ENCODE measurements at regions not wholly inside any gene's neighbourhood (a gene's known extent, or its start where the extent isn't known, plus 50 kb on each side); places are given as distances from the start of the nearest gene placed in this dataset.
"Not testable (repeated sequence)": the region's sequence is repeated elsewhere in the genome, so short reads cannot be mapped to it uniquely, and the experiment has no call there.

DNA sequence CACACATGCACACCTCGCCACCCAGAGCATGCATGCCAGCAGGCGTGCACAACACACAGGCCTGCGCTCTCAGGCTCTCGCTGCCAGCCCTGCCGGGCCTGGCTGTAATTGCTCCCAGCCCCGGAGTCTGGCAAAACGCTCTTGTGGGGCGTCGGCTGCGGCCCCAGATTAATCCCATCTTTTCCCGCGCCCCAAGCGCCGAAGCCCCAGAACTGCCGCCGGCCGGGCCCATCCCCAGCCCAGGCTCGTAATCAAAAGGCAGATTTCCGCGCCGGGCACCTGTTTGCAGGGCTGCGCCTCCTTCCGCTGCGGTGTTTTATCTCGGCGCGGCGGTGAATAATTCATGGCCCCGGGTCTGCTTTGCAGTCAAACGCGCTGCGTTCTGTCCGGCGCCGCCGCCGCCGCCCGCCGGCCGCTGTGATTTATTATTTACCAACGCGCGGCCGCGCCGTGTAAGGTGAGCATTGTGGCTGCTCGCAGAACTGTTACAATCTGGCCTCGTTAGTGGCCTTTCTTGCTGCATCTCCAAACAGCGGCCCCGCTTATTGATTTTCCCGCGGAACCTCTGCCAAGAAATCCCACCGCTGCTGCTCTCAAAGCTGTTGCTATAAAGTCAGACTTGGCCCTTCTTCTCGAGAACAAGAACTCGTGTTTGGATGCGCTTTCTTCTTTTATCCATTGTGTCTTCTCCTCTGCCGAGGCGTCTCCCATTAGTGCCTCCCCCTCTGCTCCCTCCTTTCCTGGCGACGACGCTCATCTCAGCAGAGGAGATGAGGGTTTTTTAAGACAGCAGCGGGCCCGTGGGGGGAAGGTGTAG is 126.1 kb downstream of the IRX5 start:
- H3K4me3 ChIP-seq: peak overlapping the region in 4 of 7 experiments; percentile 0 to 33 (median 6)

DNA sequence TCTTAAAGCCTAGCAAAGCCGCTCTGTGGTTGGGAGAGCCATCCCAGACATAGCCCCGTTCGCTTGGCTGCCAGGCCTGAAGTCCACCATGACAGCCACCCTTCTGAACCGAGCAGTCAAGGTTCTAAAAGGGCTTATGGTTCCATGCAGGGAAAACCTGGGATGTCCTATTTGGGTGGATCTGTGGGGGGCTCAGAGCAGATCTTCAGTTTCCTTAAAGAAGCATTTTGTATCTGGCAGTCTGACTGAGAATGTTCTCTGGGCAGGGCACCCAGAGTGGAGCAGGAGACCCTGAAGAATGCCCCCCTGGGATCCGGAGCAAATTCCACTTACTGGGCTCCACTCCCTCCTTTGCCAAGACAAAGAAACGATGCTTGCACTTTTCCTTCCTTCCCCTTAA is 127.2 kb downstream of the IRX5 start:
- Histone ChIP-seq H3K27ac (no peak overlapping the region), H3K4me3 (no peak overlapping the region)

More for the DNA sequence above, 126.1 kb downstream of the IRX5 start:
- H3K27ac ChIP-seq: peak overlapping the region in 1 of 21 experiments; percentile 3

DNA sequence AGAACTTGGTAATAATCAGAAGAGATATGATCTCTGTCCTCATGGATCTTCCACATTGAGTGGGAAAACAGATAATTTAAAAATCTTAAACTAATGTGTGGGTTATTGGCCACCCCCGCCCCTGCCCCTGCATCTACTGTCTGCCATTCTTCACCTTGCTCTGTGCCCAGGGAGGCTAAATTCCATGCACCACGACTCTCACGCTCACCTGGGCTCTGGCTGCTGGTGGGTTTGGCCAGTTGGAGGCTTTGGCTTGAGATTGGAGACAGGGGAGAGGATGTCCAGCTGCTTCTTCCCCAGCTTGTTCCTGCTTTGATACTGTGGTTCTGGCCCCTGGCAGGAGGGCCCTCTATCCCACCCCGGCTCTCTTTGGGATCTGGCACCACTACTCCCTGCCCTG is 127.9 kb downstream of the IRX5 start:
- no peak overlapping the region for H3K4me3 ChIP-seq
- no peak overlapping the region for H3K27ac ChIP-seq

DNA sequence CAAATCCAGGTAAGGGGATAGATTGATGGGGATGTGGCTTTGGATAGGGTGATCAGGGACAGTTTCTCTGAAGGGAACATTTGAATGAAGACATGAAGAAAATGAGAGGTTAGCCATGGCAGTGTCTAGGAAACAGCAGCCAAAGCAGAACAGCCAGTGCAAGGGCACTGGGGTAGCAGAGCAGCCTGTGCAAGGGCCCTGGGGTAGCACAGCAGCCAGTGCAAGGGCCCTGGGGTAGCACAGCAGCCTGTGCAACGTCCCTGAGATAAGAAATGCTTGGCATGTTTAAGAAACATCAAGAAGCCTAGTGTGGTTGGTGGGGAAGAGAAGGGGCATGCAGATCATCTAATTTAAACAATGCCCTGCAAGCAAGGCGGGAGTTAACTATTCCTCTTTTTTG is 128.5 kb downstream of the IRX5 start:
- no peak overlapping the region for H3K4me3 ChIP-seq
- H3K27ac ChIP-seq: no peak overlapping the region

DNA sequence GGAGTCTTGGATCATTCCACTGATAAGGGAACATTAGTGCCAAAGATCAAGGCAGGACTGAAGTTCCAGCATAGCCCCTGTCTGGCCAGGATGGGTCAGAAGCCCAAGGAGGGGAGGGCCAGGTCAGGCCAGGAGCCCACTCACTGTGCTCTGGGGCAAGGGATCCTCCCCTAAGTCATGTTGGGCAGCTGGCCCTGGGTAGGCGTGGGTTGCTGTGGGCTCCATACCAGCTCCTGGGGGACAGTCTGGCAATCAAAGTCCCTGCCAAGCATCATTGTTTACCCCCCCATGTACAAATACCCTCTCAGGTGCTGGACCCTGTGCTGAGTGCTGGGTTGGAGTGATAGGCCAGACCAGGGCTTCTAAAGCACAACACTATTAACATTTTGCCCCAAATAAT is 130.5 kb downstream of the IRX5 start:
- Histone ChIP-seq H3K4me3 (no peak overlapping the region), H3K27ac (no peak overlapping the region)

DNA sequence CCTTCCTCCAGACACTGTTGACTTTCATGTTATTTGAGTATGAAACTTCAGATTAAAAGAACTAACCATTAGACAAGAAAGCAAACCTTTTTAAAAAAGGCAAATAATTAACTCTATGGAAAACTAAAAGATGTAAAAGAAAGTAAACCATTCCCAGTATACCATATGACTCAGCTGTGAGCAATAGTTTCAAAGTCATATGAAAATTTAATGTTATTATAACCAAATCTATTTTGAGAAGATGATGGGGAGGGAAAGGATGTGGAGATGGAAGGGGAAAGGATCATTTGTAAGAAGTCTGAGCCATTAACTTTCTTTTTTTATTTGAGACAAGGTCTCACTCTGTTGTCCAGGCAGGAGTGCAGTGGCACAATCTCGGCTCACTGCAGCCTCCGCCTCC is 131.8 kb downstream of the IRX5 start:
- H3K27ac ChIP-seq: no peak overlapping the region
- H3K4me3 ChIP-seq: no peak overlapping the region

DNA sequence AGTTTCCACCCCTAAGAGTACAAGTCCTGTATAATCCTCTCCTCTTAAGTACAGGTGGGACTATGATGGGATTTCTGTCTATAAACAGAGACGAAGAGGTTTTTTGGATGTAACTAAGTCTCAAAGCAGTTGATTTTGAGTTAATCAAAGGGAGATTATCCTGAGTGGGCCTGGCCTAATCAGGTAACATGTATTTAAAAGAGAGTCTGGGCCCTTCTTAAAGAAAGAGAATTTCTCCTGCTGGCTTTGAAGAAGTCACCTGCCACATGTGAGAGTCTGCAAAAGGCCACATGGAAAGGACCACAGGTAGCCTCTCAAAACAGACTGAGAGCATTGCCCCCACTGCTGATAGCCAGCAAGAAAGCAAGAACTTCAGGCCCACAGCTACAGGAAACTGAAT is 142.3 kb downstream of the IRX5 start:
- H3K27ac ChIP-seq: no peak overlapping the region
- no peak overlapping the region for H3K4me3 ChIP-seq

DNA sequence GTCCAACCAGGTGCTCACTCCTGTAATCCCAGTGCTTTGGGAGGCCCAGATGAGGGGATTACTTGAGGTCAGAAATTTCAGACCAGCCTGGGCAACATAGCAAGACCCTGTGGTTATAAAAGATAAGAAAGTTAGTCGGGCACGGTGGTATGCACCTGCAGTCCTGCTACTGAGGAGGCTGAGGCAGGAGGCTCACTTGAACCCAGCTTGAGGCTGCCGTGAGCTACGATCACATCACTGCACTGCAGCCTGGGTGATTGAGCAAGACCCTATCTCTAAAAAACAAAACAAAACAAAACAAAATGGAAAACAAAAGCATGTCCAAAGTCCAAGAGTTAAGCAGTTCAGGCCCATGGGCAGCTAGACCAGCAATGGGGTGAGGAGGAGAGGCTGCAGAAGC is 143.2 kb downstream of the IRX5 start:
- no peak overlapping the region for H3K27ac ChIP-seq
- no peak overlapping the region for H3K4me3 ChIP-seq

DNA sequence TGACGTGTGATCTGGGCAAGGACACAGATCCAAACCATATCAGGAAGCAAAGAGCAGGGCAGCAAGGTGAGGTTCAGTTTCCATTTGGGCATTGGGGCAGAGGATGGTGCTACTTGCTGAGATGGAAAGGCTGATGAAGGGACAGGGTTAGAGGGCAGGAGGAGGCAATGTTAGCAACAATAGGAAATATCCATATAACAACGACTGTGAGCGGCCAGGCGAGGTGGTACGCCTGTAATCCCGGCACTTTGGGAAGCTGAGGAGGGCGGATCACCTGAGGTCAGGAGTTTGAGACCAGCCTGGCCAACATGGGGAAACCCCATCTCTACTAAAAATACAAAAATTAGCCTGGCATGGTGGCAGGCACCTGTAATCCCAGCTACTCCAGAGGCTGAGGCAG is 144.5 kb downstream of the IRX5 start:
- not testable (repeated sequence) for H3K27ac ChIP-seq, H3K4me3 ChIP-seq

DNA sequence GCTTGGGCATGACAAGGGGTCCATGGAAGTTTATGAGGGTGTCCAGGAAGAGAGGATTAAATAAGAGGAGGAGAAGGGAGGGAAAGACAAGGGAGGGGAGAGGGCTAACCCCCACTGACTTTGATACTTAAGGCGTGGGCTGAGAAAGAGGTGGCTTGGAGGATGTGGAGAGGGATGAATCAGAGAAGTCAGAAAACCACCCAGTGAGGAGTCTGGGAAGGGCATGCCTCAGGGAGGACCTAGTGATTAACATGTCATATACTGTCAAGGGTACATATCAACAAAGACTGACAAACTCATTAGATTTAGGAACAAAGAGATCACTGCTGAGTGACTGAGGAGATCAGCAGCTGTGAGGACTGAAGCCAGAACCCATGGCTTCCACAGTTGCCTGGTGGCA is 145.4 kb downstream of the IRX5 start:
- no peak overlapping the region for H3K27ac ChIP-seq
- no peak overlapping the region for H3K4me3 ChIP-seq

DNA sequence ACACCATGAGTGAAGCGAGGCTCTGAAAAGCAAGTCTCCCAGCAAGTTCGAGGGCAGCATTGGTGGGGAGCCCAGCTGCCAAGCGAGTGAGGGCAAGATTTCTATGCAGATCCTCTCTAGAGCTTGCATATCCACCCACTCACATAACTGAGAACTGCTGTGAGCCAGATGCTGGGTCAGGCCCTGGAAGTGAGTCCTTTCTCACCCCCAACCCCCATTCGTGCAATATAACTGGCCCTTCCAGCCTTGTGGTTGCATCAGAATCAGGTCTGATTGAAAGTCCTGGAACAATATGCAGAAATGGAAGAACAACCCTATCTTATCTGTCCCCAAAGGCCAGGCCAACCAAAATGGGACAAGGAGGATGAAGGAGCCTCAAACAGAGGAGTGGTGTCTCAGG is 146.6 kb downstream of the IRX5 start:
- Histone ChIP-seq H3K27ac (peak overlapping the region in 1 of 21 experiments; percentile 18), H3K4me3 (no peak overlapping the region)

DNA sequence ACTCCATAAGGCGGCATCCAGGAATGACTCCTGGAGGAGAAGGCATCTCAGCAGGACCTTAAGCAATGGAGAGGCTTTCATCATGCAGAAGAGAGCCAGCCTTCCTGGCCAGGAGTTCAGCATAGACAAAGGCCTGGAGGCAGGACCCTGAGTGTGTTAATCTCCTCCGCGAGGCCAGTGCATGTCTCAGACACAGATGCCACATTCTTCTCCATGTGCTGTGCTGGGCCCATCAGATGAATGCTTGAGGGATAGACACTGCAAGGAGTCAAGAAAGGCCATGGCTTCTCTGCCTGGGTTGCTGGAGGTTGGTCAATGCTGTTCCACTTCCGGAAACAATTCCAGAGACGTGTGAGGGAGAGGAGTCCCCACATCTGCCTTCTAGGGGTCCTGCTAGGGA is 147.5 kb downstream of the IRX5 start:
- Histone ChIP-seq H3K27ac (no peak overlapping the region), H3K4me3 (no peak overlapping the region)

DNA sequence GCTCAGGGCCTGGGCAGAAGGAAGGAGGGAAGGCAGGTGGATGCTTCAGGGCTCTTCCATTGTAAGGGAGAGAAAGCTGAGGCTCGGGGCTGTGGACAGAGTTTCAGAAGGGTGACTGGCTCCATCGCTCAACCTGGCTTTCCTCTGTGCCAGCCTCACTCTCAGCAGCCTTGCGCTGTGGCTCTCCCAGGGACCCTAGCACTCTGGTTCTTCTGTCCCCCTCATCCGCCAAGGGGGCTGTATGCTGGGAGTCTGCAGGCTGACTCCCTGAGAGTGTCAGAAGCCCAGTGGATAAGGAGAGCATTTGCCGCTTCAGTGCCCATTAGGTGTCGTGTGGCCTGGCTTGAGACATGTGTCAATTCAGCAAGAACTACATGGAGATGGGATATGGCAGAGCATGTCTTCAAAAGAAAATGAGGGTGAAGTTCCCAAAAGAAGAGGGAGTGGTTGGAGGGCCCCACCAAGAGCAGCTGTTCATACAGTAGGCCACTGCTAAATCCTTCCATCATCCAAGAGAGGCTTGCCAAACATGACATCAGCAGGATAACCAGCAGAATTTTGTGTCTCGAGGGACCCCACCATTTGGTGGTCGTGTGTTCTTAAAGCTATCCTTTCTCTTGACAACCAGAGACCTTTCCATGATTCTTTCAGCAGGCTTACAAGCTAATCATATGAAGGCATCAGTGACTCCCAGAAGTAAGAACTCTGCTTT is 148.2 kb downstream of the IRX5 start:
- H3K27ac ChIP-seq: no peak overlapping the region

DNA sequence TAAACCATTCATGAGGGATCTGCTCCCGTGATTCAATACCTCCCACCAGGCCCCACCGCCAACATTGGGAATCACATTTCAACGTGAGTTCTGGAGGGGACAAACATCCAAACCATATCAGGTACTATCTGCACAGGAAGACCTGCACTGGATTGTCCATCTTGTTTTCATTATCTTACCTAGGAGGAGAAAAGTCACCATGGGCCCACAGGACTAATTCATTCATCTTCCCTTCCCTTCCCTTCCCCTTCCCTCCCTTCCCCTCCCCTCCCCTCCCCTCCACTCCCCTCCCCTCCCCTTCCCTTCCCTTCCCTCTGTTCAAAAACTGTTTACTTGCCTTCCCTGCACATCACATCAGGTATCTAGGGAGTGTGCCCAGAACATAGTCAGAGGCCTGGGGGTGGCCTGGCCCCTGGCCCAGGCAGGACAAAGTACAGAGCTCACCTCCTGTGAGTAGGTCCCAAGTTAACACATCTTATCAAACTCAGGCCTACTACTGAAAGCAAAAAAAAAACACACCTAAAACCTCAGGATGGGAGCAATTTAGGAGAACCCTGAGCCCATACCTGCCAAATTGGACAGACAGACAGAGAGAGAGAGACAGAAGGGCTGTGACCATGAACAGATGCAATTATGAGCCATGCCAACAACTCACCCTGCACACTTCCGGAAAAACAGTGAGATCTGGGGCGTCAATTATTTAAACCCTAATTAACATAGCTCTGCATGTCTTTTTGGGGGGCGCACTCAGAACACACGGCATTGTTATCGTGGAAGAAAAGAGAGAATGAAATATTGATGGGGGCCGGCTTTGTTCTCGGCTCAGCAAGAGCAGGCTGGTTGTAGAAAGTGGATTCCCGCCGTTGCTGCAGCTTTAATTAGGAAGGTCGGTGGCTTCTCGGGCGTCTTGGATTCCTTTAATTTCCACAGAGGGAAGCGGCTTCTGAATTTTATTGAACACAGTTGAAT is 151.2 kb downstream of the IRX5 start:
- no peak overlapping the region for H3K4me3 ChIP-seq
- no peak overlapping the region for H3K27ac ChIP-seq

More for the DNA sequence above, 148.2 kb downstream of the IRX5 start:
- H3K4me3 ChIP-seq: no peak overlapping the region

DNA sequence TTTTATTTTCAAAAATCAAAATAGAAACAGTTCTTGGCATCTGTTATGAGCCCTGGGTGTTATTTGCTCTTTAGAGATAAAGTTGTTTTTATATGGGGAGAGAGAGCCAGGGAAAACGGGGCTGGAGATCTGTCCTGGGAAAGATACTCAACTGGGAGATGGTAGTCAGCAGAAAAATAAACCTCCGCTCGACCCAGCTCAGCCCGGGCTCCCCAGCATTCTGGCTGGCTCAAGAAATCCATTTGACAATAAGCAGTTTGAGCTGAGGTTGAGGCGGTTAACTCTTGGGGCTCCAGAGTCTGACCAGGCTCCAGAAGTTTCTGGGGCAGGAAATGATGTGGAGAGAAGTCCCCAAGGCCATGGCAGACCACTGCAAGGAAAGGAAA is 151.9 kb downstream of the IRX5 start:
- H3K4me3 ChIP-seq: no peak overlapping the region

DNA sequence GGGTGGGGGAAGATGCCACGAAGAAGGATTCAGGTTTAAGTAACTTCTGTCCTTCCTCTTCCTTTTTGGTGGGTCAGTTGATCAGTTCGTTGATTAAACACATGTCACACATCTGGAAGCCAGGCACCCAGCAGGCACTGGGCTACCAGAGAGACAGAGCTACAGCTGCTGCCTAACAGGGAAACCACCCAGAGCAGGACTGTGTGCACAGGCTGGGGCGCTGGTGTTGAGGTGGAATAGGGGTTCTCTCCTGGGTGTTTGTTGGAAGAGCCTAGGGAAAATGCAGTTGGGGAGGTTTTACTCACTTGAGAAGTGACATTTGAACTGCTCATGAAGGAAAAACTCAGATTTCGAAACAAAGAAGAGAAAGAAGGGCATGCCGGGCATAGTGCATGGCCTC is 152.4 kb downstream of the IRX5 start:
- Histone ChIP-seq H3K27ac (no peak overlapping the region), H3K4me3 (no peak overlapping the region)

More for the DNA sequence above, 151.9 kb downstream of the IRX5 start:
- H3K27ac ChIP-seq: no peak overlapping the region

DNA sequence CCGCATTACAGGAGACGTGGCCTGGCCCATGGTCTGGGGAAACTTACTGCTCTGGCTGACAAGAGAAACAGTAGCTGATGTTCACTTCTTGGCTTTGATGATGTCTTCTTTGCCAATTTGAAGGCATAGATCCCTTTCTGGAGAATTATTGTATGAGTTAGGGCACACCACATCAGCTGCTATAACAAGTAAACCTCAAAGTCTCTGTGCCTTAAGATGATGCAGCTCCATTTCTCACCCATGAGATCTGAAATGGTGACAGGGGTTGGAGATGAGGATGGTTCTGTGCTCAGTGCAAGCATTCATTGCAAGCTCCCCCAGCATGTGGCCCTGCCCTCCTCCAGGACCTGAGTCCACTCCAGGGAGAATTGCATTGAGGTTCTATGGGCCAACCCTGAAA is 157.4 kb downstream of the IRX5 start:
- H3K27ac ChIP-seq: no peak overlapping the region
- no peak overlapping the region for H3K4me3 ChIP-seq

DNA sequence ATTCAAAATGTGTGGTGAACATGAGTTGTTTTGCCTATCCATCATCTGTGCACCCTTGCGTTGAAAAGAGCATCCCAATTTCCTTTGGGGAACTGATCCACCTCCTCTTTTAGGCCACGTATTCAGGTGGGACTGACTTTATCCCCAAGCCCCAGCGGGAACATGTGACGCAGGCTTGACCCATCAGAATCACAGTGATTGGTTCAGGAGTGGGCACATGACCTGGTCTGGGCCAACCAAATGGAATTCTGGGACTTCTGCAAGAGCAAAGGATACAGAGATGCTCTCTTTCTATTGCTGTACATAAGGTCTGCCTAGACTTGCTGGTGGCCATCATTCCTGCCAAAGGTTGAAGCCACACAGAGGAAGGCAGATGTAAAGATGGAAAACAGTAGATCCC is 158.9 kb downstream of the IRX5 start:
- H3K27ac ChIP-seq: no peak overlapping the region
- H3K4me3 ChIP-seq: no peak overlapping the region

DNA sequence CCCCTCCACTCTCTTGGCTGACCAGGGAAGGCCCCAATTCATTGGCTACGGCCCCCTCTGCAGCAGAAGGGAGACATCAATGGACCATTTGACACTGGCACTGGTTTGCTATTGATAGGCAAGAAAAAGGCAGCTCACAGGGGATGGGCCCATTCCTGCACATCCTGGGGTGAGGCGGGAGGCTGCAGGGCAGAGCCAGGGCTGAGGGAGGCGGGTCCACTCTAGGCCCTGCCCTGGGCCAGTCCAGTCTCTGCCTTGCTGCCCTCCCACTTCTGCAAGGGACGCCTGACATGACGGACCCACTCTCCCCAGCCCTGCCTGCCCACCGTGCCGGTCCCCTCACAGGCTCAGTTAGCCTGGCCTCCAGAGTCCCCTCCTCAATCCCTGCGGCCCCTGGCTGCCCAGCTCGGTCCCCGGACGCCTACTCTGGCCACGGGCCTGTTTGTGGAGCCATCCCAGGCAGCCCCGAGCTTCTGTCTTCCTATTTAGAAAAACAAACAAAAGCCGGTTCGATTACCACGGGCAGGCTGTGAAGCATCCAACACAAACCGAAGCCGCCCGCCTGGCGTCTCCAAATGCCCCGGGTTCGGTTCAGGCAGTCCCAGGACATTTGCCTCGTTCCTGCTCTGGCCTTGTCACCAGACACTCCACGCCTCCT is 160.7 kb downstream of the IRX5 start:
- Histone ChIP-seq H3K27ac (no peak overlapping the region), H3K4me3 (no peak overlapping the region)

DNA sequence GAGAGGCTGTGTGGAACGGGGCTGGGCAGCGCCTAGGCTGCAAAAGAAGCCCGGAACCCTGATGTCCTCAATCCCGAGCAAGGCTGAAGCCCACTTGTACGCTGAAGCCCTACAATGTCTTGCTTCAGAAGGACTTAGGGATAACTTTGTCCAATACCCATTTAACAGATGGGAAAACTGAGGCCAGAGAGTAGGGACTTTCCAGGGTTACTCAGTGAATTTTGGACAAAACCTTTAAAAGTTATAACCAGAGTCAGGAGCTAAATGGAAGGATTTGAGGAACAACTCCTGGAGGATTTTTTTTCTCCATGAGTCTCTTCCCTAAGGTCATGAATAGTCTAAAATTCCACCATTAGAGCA is 161.2 kb downstream of the IRX5 start:
- Histone ChIP-seq H3K4me3 (no peak overlapping the region), H3K27ac (no peak overlapping the region)
